Heart right ventricle (tissue), 16 donors: ENCODE measurements at regions not wholly inside any gene's neighbourhood (a gene's known extent, or its start where the extent isn't known, plus 50 kb on each side); places are given as distances from the start of the nearest gene placed in this dataset.

Experiments
- ATAC-seq, 8 donors: fragments of 200-7000 bp; cut with Tn5 transposase; one replicate each; pipeline ENCODE4 v1.9.1; 2020; ENCODE audit warnings: mild to moderate bottlenecking in 8 of 8, moderate library complexity in 8 of 8, moderate number of reproducible peaks in 1 of 8
- DNase-seq, 2 donors: peaks; one replicate each; pipeline ENCODE4 v3.0.0-alpha.2; 2020
- H3K27ac ChIP-seq, 10 donors: fragments of 200-600 bp; sonication (generic) in 2 of 10; one replicate each; pipeline versions ENCODE4 v1.5.0 to v1.8.0; 2020 to 2022; ENCODE audit warnings: mild to moderate bottlenecking in 3 of 10
- H3K27me3 ChIP-seq, 7 donors: fragments of 200-600 bp; one replicate each; pipeline ENCODE4 v1.8.0; 2021 to 2022; ENCODE audit warnings: mild to moderate bottlenecking in 2 of 7
- H3K36me3 ChIP-seq, 9 donors: fragments of 200-600 bp; sonication (generic) in 1 of 9; one replicate each; pipeline versions ENCODE4 v1.5.0 to v1.8.0; 2020 to 2022; ENCODE audit warnings: mild to moderate bottlenecking in 2 of 9
- H3K4me1 ChIP-seq, 9 donors: fragments of 200-600 bp; sonication (generic) in 1 of 9; one replicate each; pipeline versions ENCODE4 v1.5.0 to v1.8.0; 2020 to 2022; ENCODE audit warnings: mild to moderate bottlenecking in 4 of 9
- H3K4me3 ChIP-seq, 10 donors: fragments of 200-600 bp; sonication (generic) in 2 of 10; one replicate each; pipeline versions ENCODE4 v1.5.0 to v1.8.0; 2020 to 2022; ENCODE audit warnings: mild to moderate bottlenecking in 7 of 10, moderate library complexity in 2 of 10
- H3K9me3 ChIP-seq, 11 donors: fragments of 200-600 bp in 10 of 11; sonication (generic) in 2 of 11; one replicate each; pipeline versions ENCODE4 v1.5.0 to v1.8.0; 2013 to 2022; ENCODE audit warnings: mild to moderate bottlenecking in 2 of 11, control low read depth in 1 of 11, moderate library complexity in 1 of 11
- CTCF ChIP-seq, 9 donors: fragments of 200-600 bp; sonication (generic) in 2 of 9; IDR thresholded peaks; one replicate each; pipeline versions ENCODE4 v1.5.0 to v1.8.0; 2021 to 2022; ENCODE audit warnings: antibody characterized with exemption in 9 of 9, mild to moderate bottlenecking in 5 of 9, moderate library complexity in 1 of 9
- WGBS, 2 donors: extraction: QIAGEN DNeasy Blood & Tissue Kit; methylation state at CpG; one replicate each; pipeline ENCODE4 v1.1.7; 2013; ENCODE audit warnings: inconsistent platforms in 1 of 2; 5-methylcytosine and 5-hydroxymethylcytosine counted together
- intact Hi-C, 10 donors: fragments of 100-400 bp; cut with DNase I; formaldehyde crosslinking; loops; one replicate each; pipeline versions ENCODE4 v1.11.1 to v1.14.2; 2022
- donor health status: Arrhythmogenic right ventricular cardiomyopathy.
- donor health status: ischemic (EF 13 %, LVEDD 7.1; RV severe dilation, severe dysfunction).
- donor health status: healthy with polysubstance abuse.
- donor health status: DM: no; HTN: yes; CAD: no.
- donor health status: DM: no; HTN: no; CAD: no.
- donor health status: ischemic (EF 25% LVEDD 6.9; RV normal size, moderate dysfunction).
- donor health status: ischemic (EF 25% LVEDD 5.7; RV mildly dilated, moderate dysfunction).
- donor health status: healthy.
- donor health status: DM: yes; HTN: yes; CAD: no.
- donor health status: Ischemic cardiomyopathy.
- donor health status: ischemic (EF 35%, LVEDD 5.7; RV mildly dilated, moderate dysfunction).
- donor health status: nonischemic (EF 11% LVEDD 7.7; RV severe dilation, severe dysfunction).
- donor health status: DM: yes; HTN: yes; CAD: no.
- donor health status: PGD.
- donor health status: ischemic (EF 29% LVEDD 5.4; RV normal size, mild dysfunction).
- donor health status: nonischemic (EF 23%, LVEDD 6.1; RV moderate dilation, normal function).

GRCh38 chr16:5385811-5386210 is 288.2 kb upstream of the EEF2KMT start:
- ATAC-seq (no peak), DNase-seq (no peak)
- no peak for TF ChIP-seq CTCF (IDR thresholded peaks at IDR 0.05)
- H3K4me3 ChIP-seq, result no peak overlapping the region
- H3K27ac ChIP-seq, result no peak overlapping the region
- intact Hi-C loops, result no loop called here
- 58 to 65% methylated on average over 3 of the region's 3 CpGs for WGBS, 2 donors
- H3K4me1 ChIP-seq, result no peaks in the 10 kb centered on the region
- no peaks in the 10 kb centered on the region for H3K36me3 ChIP-seq
- peaks cover 0 to 30% (median 0%) of the 10 kb centered on the region in 11 donors for H3K9me3 ChIP-seq
- H3K27me3 ChIP-seq, result no peaks in the 10 kb centered on the region

GRCh38 chr16:5385115-5385514 is 287.5 kb upstream of the EEF2KMT start:
- peaks cover 0 to 30% (median 0%) of the 10 kb centered on the region in 11 donors for H3K9me3 ChIP-seq
- no peak for TF ChIP-seq CTCF (IDR thresholded peaks at IDR 0.05)
- intact Hi-C loops, result no loop called here
- no peak overlapping the region for H3K4me3 ChIP-seq
- no peaks in the 10 kb centered on the region for H3K36me3 ChIP-seq
- ATAC-seq (no peak), DNase-seq (no peak)
- no peaks in the 10 kb centered on the region for H3K27me3 ChIP-seq
- no peaks in the 10 kb centered on the region for H3K4me1 ChIP-seq
- H3K27ac ChIP-seq, result no peak overlapping the region
- WGBS, 2 donors, result 81 to 84% methylated on average over 2 of the region's 2 CpGs

- DNase-seq (no peak), ATAC-seq (no peak)
- WGBS, 2 donors, result 77 to 82% methylated on average over 2 of the region's 2 CpGs
- Histone ChIP-seq H3K4me3 (no peak overlapping the region), H3K27ac (no peak overlapping the region), H3K9me3 (peaks cover 0 to 30% (median 0%) of the 10 kb centered on the region in 11 donors), H3K27me3 (no peaks in the 10 kb centered on the region), H3K4me1 (no peaks in the 10 kb centered on the region), H3K36me3 (no peaks in the 10 kb centered on the region)
- intact Hi-C loops, result no loop called here
- no peak for TF ChIP-seq CTCF (IDR thresholded peaks at IDR 0.05)
Observed at GRCh38 chr16:5383737-5384136, 286.1 kb upstream of the EEF2KMT start.

GRCh38 chr16:5382484-5382883 is 284.9 kb upstream of the EEF2KMT start:
- H3K4me3 ChIP-seq, result no peak overlapping the region
- H3K4me1 ChIP-seq, result no peaks in the 10 kb centered on the region
- H3K9me3 ChIP-seq, result peaks cover 0 to 21% (median 0%) of the 10 kb centered on the region in 11 donors
- WGBS, 2 donors, result 84 to 88% methylated on average over 4 of the region's 4 CpGs
- H3K27ac ChIP-seq, result no peak overlapping the region
- H3K36me3 ChIP-seq, result no peaks in the 10 kb centered on the region
- DNase-seq (no peak), ATAC-seq (no peak)
- intact Hi-C loops, result no loop called here
- TF ChIP-seq CTCF (IDR thresholded peaks at IDR 0.05), result no peak
- H3K27me3 ChIP-seq, result no peaks in the 10 kb centered on the region
